Nephron (organoid): ENCODE measurements at regions not wholly inside any gene's neighbourhood (a gene's known extent, or its start where the extent isn't known, plus 50 kb on each side); places are given as distances from the start of the nearest gene placed in this dataset.
A peak's percentile ranks its signal among the peaks of the same experiment; 100 is the strongest.
"Not testable (repeated sequence)": the region's sequence is repeated elsewhere in the genome, so short reads cannot be mapped to it uniquely, and the experiment has no call there.

ENCODE experiments used
- H3K27ac Mint-ChIP-seq, 3 experiments: 2 replicates each; pipeline ENCODE4 v1.8.0; 2020; ENCODE audit warnings: mixed read lengths in 3 of 3, mild to moderate bottlenecking in 2 of 3, moderate library complexity in 1 of 3
- H3K27me3 Mint-ChIP-seq: 2 replicates; pipeline ENCODE4 v1.8.0; 2021; ENCODE audit warnings: low read depth, mild to moderate bottlenecking, moderate library complexity, mixed read lengths
- H3K36me3 Mint-ChIP-seq: 2 replicates; pipeline ENCODE4 v1.8.0; 2020; ENCODE audit warnings: low read depth, mixed read lengths
- H3K4me1 Mint-ChIP-seq: 2 replicates; pipeline ENCODE4 v1.8.0; 2020; ENCODE audit warnings: mixed read lengths
- H3K4me3 Mint-ChIP-seq, 3 experiments: 2 replicates each; pipeline ENCODE4 v1.8.0; 2020; ENCODE audit warnings: mild to moderate bottlenecking in 3 of 3, mixed read lengths in 3 of 3, moderate library complexity in 2 of 3
- H3K9me3 Mint-ChIP-seq: 2 replicates; pipeline ENCODE4 v1.8.0; 2020; ENCODE audit warnings: mixed read lengths
- TF ChIP-seq, protein P1 (sequence below), 3 experiments: fragments of 200-600 bp; sonication (generic); IDR thresholded peaks; one replicate each; pipeline ENCODE4 v1.5.0; 2021; ENCODE audit warnings: antibody characterized with exemption in 3 of 3; ENCODE audit not compliant: unreplicated experiment in 3 of 3

DNA sequence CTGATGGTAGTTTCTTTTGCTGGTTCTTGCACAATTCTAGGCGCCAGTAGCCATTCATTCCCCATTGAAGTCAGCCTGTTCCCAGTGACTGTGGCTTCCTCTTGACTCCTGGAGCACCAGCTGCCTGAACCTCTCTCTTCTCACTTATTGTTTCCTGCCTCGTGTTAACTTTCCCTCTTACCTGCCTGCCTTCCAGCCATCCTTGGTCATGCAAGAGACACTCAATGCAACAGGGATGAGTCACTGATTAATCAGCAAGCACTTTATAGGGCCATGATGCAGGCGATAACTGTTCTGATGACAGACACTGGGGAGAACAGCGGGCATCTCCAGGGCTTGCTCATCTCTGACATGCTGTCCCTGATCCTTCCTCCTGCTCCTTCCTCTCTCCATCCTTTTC is 122.0 kb downstream of the PLCE1 start:
- peaks cover 8% of the 10 kb centered on the region for H3K36me3 Mint-ChIP-seq
- H3K27me3 Mint-ChIP-seq = peaks cover 4% of the 10 kb centered on the region
- H3K27ac Mint-ChIP-seq = no peak overlapping the region
- H3K4me3 Mint-ChIP-seq = no peak overlapping the region
- peaks cover 8% of the 10 kb centered on the region for H3K9me3 Mint-ChIP-seq
- peaks cover 11% of the 10 kb centered on the region for H3K4me1 Mint-ChIP-seq
- TF ChIP-seq, protein P1, sequence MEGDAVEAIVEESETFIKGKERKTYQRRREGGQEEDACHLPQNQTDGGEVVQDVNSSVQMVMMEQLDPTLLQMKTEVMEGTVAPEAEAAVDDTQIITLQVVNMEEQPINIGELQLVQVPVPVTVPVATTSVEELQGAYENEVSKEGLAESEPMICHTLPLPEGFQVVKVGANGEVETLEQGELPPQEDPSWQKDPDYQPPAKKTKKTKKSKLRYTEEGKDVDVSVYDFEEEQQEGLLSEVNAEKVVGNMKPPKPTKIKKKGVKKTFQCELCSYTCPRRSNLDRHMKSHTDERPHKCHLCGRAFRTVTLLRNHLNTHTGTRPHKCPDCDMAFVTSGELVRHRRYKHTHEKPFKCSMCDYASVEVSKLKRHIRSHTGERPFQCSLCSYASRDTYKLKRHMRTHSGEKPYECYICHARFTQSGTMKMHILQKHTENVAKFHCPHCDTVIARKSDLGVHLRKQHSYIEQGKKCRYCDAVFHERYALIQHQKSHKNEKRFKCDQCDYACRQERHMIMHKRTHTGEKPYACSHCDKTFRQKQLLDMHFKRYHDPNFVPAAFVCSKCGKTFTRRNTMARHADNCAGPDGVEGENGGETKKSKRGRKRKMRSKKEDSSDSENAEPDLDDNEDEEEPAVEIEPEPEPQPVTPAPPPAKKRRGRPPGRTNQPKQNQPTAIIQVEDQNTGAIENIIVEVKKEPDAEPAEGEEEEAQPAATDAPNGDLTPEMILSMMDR (IDR thresholded peaks at IDR 0.05; ENCODE audit: unreplicated experiment in 3 of 3) = no peak

DNA sequence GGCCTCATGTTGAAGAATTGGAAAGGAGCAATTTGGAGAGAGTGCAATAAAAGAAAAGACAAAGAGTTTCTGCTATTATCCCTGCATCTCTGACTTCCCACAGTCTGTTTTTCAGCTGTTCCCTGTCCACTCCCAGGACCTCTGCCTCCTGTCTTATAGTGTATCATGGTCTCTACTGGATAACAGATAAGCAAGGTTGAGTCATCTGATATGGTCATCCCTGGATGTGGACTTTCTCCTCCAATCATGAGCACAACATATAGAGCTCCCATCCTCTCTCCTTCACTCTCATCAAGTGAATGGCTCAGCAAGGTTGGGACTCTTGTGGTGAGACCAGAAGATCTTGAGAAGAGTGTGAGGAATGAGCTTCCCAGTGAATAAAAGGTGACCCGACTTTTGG is 123.1 kb downstream of the PLCE1 start:
- Mint-ChIP-seq H3K36me3 (peaks cover 8% of the 10 kb centered on the region), H3K4me3 (no peak overlapping the region), H3K9me3 (peaks cover 8% of the 10 kb centered on the region), H3K4me1 (no peaks in the 10 kb centered on the region), H3K27me3 (no peaks in the 10 kb centered on the region), H3K27ac (no peak overlapping the region)
- TF ChIP-seq, protein P1 (IDR thresholded peaks at IDR 0.05; ENCODE audit: unreplicated experiment in 3 of 3) = no peak

DNA sequence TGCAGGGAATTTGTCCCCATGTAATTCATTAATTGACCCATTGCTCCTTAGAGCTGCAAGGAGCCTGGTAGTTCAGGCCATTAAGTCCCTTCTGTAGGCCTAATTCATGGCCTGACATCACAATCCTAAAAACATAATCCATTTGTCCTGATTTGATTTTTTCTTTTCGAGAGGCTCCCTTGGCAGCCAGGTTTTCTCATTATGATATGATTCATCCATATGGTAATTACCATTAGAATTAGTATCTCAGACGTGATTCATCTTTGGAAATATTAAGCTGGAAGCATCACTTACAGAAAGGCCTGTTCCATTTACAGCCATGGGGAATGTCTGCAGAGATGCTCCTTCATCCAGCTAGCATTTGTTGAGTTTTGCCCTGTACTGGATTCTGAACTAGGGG is 128.5 kb downstream of the PLCE1 start:
- TF ChIP-seq, protein P1 (IDR thresholded peaks at IDR 0.05; ENCODE audit: unreplicated experiment in 3 of 3) = no peak
- H3K9me3 Mint-ChIP-seq = no peaks in the 10 kb centered on the region
- no peaks in the 10 kb centered on the region for H3K27me3 Mint-ChIP-seq
- H3K27ac Mint-ChIP-seq = no peak overlapping the region
- H3K4me3 Mint-ChIP-seq = no peak overlapping the region
- H3K36me3 Mint-ChIP-seq = peaks cover 4% of the 10 kb centered on the region
- H3K4me1 Mint-ChIP-seq = peaks cover 11% of the 10 kb centered on the region

DNA sequence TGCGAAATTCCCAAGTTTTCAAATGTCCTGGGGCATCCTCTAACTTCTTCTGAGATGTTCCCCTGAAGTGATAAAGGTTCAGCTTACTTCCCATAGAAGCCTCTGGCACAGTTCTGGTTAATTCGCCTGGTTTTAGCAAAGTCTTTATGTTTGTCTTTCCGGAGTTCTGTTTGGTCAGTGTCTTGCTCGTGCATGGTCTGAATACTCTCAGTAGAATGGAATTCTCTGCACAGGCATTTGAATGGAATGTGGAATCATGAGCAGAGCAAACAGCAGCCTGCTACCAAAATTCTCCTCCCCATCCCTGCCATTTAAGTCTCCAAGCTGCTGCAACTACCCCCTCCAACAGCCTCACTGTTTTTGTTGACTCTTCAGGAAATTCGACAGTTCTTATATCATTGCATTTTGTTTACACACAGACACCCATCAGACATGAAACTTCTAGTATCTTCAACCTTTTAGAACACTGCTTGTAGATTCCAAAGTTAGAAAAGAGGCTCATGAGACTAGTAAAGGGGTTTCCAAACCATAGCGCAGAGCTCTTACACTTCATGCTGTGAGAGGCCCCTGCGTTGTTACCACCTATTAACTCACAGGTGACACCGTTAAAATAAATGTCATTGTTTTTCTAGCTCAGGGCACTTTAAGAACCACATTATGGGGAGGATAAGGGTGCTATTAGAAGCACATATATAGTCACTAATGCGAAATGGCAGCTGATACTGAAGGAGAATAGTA is 129.7 kb downstream of the PLCE1 start:
- Mint-ChIP-seq H3K4me1 (peaks cover 11% of the 10 kb centered on the region), H3K4me3 (no peak overlapping the region), H3K9me3 (no peaks in the 10 kb centered on the region), H3K36me3 (peaks cover 3% of the 10 kb centered on the region), H3K27me3 (no peaks in the 10 kb centered on the region), H3K27ac (peak overlapping the region; percentile 4 to 42 (median 38))
- TF ChIP-seq, protein P1 (IDR thresholded peaks at IDR 0.05; ENCODE audit: unreplicated experiment in 3 of 3) = no peak

DNA sequence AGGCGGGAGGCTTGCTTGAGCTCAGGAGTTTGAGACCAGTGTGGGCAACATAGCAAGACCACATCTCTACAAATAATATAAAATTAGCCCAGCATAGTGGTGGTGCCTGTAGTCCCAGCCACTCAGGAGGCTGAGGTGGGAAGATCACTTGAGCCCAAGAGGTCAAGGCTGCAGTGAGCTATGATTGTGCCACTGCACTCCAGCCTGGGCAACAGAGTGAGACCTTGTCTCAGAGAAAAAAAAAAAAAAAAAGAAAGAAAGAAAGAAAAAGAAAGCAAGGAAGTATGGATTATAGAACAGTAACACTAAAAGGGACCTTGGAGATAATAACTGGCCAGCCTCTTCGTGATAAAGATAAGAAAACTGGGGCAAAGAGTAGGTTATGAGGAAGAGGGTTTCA is 130.4 kb downstream of the PLCE1 start:
- not testable (repeated sequence) for H3K36me3 Mint-ChIP-seq, H3K27me3 Mint-ChIP-seq, H3K9me3 Mint-ChIP-seq, H3K4me3 Mint-ChIP-seq, H3K27ac Mint-ChIP-seq
- peaks cover 11% of the 10 kb centered on the region for H3K4me1 Mint-ChIP-seq

DNA sequence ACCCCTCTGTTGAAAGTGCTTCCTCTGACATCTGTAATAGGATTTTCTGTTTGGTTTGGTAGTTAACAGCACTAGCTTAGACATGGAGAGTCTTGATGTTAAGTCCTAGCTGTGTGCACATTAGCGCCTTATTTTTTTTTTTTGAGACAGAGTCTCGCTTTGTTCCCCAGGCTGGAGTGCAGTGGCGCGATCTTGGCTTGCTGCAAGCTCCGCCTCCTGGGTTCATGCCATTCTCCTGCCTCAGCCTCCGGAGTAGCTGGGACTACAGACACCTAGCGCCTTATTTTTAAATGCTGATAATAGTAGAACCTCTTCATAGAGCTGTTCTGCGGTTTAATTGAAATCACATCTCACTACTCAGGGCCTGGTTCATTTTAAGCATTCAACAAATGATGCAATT is 131.5 kb downstream of the PLCE1 start:
- H3K9me3 Mint-ChIP-seq, H3K4me3 Mint-ChIP-seq, H3K27ac Mint-ChIP-seq, H3K36me3 Mint-ChIP-seq, H3K27me3 Mint-ChIP-seq: not testable (repeated sequence)
- peaks cover 16% of the 10 kb centered on the region for H3K4me1 Mint-ChIP-seq

DNA sequence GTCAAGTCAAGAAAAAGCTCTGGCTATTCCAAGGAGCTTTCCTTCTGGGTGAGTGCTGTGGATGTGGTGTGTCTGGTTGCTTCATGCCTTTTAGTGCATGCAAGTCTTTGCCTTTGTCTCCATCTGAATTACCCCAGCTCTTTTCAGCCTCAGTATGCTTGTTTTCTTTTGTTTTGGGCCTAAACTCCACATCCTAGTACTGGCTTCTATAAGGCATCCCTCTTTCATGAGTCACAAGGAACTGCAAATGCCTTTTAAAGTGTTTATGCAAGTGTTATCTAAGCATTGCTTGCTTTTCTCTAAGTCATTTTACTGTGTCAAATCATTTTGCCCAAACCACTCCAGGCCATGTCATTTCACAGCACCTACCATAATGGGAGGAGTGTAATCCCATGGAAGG is 132.1 kb downstream of the PLCE1 start:
- Mint-ChIP-seq H3K27me3 (no peaks in the 10 kb centered on the region), H3K36me3 (no peaks in the 10 kb centered on the region), H3K27ac (no peak overlapping the region), H3K4me1 (peaks cover 16% of the 10 kb centered on the region), H3K4me3 (no peak overlapping the region), H3K9me3 (no peaks in the 10 kb centered on the region)
- TF ChIP-seq, protein P1 (IDR thresholded peaks at IDR 0.05; ENCODE audit: unreplicated experiment in 3 of 3) = no peak
